Ovary (tissue), 3 donors: ENCODE measurements at regions not wholly inside any gene's neighbourhood (a gene's known extent, or its start where the extent isn't known, plus 50 kb on each side); places are given as distances from the start of the nearest gene placed in this dataset.

Source experiments
- CTCF ChIP-seq, 3 donors: fragments of 450-650 bp in 2 of 3; fragments of 200-600 bp in 1 of 3; IDR thresholded peaks; one replicate each; pipeline versions ENCODE4 v1.5.1 to v1.8.0; 2016 to 2022; ENCODE audit warnings: antibody characterized with exemption in 3 of 3, mild to moderate bottlenecking in 1 of 3
- EP300 ChIP-seq: sonication (generic); formaldehyde crosslinking; IDR thresholded peaks from one replicate; pipeline ENCODE4 v1.6.1; 2017; ENCODE audit warnings: antibody characterized with exemption
- POLR2A ChIP-seq: fragments of 450-650 bp; IDR thresholded peaks from one replicate; pipeline ENCODE4 v1.6.1; 2017; ENCODE audit warnings: antibody characterized with exemption, mild to moderate bottlenecking, moderate library complexity
- donor health status: DM: no; HTN: no; CAD: no.

- TF ChIP-seq CTCF (IDR thresholded peaks at IDR 0.05) (no peak), POLR2A (no peak), EP300 (no peak)
These were observed 95.6 kb upstream of the FOXP4 start for GRCh38 chr6:41450581-41450980.
